K562 (cell line): ENCODE measurements at regions not wholly inside any gene's neighbourhood (a gene's known extent, or its start where the extent isn't known, plus 50 kb on each side); places are given as distances from the start of the nearest gene placed in this dataset.

Source experiments
- ATAC-seq: fragments of 200-7000 bp; cut with Tn5 transposase; 3 replicates; pipeline ENCODE4 v1.9.1; 2020; ENCODE audit warnings: moderate library complexity
- BruUV-seq: library from RNA; stranded (reverse); fragments of 400-500 nt; replicated peaks from 2 replicates; lab custom pipeline; 2021; lab: Mats Ljungman, UMichigan
- CTCF ChIA-PET: fragments of 300-600 bp; formaldehyde crosslinking; extraction: SDS; loops from one replicate; lab custom pipeline; 2021; ENCODE audit warnings: low intra/inter-chr PET ratio; lab: Yijun Ruan, JAX
- POLR2A ChIA-PET: fragments of 300-600, 350-650 bp; sonication (Branson Sonifier 250); formaldehyde crosslinking; extraction: SDS; loops from one replicate; lab custom pipeline; 2021; ENCODE audit warnings: antibody characterized with exemption, inconsistent platforms; lab: Yijun Ruan, JAX
- DNase-seq, 4 experiments: peaks; one replicate each; pipeline versions ENCODE4 v3.0.0 to v3.0.0-alpha.2; 2011 to 2018; ENCODE audit warnings: low spot score in 3 of 4, mixed read lengths in 3 of 4; ENCODE audit errors: extremely low read depth in 1 of 4
- FAIRE-seq: peaks from 2 replicates; lab custom pipeline; 2011; peaks lifted over from hg19 to GRCh38; lab: Jason Lieb, UNC
- H2AFZ ChIP-seq: 2 replicates; pipeline ENCODE4 v1.6.0; 2011; ENCODE audit warnings: low read depth, low read length, control low read depth, inconsistent platforms
- H3K27ac ChIP-seq: fragments of 200-600 bp; 3 replicates; pipeline ENCODE4 v1.8.0; 2011; ENCODE audit warnings: low read depth, mild to moderate bottlenecking, control low read depth, inconsistent platforms, low read length, moderate library complexity, mixed read lengths; ENCODE audit errors: extremely low read depth
- H3K27me3 ChIP-seq, 2 experiments: fragments of 300-600 bp in 1 of 2; 2 replicates in 1 of 2; 3 replicates in 1 of 2; pipeline versions ENCODE4 v1.6.0 to v1.8.0; 2011; ENCODE audit warnings: inconsistent platforms in 2 of 2, low read length in 2 of 2, mild to moderate bottlenecking in 1 of 2, mixed read lengths in 1 of 2, moderate library complexity in 1 of 2; ENCODE audit not compliant: control insufficient read depth in 2 of 2, insufficient read depth in 2 of 2
- H3K36me3 ChIP-seq: fragments of 300-600 bp; 3 replicates; pipeline ENCODE4 v1.8.0; 2011; ENCODE audit warnings: mild to moderate bottlenecking, low read length, inconsistent platforms; ENCODE audit not compliant: control insufficient read depth, insufficient read depth
- H3K4me1 ChIP-seq, 2 experiments: fragments of 200-600 bp in 1 of 2; replicated peaks in 1 of 2; 2 replicates in 1 of 2; 3 replicates in 1 of 2; pipeline versions ENCODE4 v1.5.1 to v1.8.0; 2011; ENCODE audit warnings: inconsistent platforms in 2 of 2, low read length in 2 of 2, mild to moderate bottlenecking in 1 of 2, mixed read lengths in 1 of 2, moderate library complexity in 1 of 2; ENCODE audit not compliant: control insufficient read depth in 2 of 2, insufficient read depth in 2 of 2
- H3K4me2 ChIP-seq: 2 replicates; pipeline ENCODE4 v1.6.1; 2011; ENCODE audit warnings: low read length, control low read depth, inconsistent platforms, mixed read lengths; ENCODE audit not compliant: insufficient read depth
- H3K4me3 ChIP-seq: fragments of 200-600 bp; sonication (generic), shearing (Covaris generic); 2 replicates; pipeline ENCODE4 v1.5.1; 2016; ENCODE audit warnings: control low read depth, inconsistent platforms
- H3K79me2 ChIP-seq: fragments of 200-600 bp; 3 replicates; pipeline ENCODE4 v1.8.0; 2011; ENCODE audit warnings: low read length, inconsistent platforms; ENCODE audit not compliant: control insufficient read depth, insufficient read depth
- H3K9ac ChIP-seq, 2 experiments: 2 replicates each; pipeline versions ENCODE4 v1.6.0 to v1.6.1; 2011; ENCODE audit warnings: low read depth in 2 of 2, low read length in 2 of 2, control low read depth in 1 of 2, inconsistent platforms in 1 of 2, mild to moderate bottlenecking in 1 of 2, mixed read lengths in 1 of 2; ENCODE audit not compliant: insufficient read depth in 1 of 2
- H3K9me1 ChIP-seq: one replicate; pipeline ENCODE4 v1.6.0; 2011; ENCODE audit warnings: inconsistent platforms, mild to moderate bottlenecking, low read length, moderate library complexity; ENCODE audit not compliant: control insufficient read depth, insufficient read depth
- H3K9me3 ChIP-seq: replicated peaks from 2 replicates; pipeline ENCODE4 v1.5.1; 2011; ENCODE audit warnings: low read depth, low read length, inconsistent platforms; ENCODE audit not compliant: control insufficient read depth, insufficient read depth
- H4K20me1 ChIP-seq: replicated peaks from 2 replicates; pipeline ENCODE4 v1.6.1; 2011; ENCODE audit warnings: low read length, inconsistent platforms, mixed read lengths; ENCODE audit not compliant: control insufficient read depth, insufficient read depth
- BMI1 ChIP-seq: fragments of 150-350 bp; IDR thresholded peaks from 2 replicates; pipeline ENCODE4 v1.6.1; 2014; ENCODE audit warnings: low read length
- C11orf30 ChIP-seq: fragments of 450-650 bp; IDR thresholded peaks from 2 replicates; pipeline ENCODE4 v1.6.1; 2016; ENCODE audit warnings: low read depth, mild to moderate bottlenecking
- EP300 ChIP-seq: IDR thresholded peaks from 2 replicates; pipeline ENCODE4 v1.6.1; 2012; ENCODE audit warnings: low read length, improper control_type of control experiment
- HEY1 ChIP-seq: fragments of 250-450 bp; sonication (Bioruptor Pico); IDR thresholded peaks from 2 replicates; pipeline ENCODE4 v1.5.0; 2020; ENCODE audit warnings: mild to moderate bottlenecking, moderate library complexity, borderline replicate concordance
- IRF1 ChIP-seq: sonication (generic); formaldehyde crosslinking; IDR thresholded peaks from 2 replicates; pipeline ENCODE4 v1.8.0; 2022; ENCODE audit warnings: missing genetic modification reagents, mild to moderate bottlenecking, borderline replicate concordance
- MBD2 ChIP-seq: sonication (generic); IDR thresholded peaks from 2 replicates; pipeline ENCODE4 v1.6.1; 2016; ENCODE audit warnings: low read depth, borderline replicate concordance
- MEIS2 ChIP-seq: fragments of 450-650 bp; IDR thresholded peaks from 2 replicates; pipeline ENCODE4 v1.6.1; 2014; ENCODE audit warnings: mild to moderate bottlenecking; ENCODE audit not compliant: partially characterized antibody
- MITF ChIP-seq: IDR thresholded peaks from 2 replicates; pipeline ENCODE4 v1.6.1; 2014; ENCODE audit warnings: antibody characterized with exemption
- MYNN ChIP-seq, 2 experiments: sonication (generic); formaldehyde crosslinking in 1 of 2; IDR thresholded peaks; 2 replicates each; pipeline versions ENCODE4 v1.5.0 to v1.6.1; 2016 to 2020; ENCODE audit warnings: antibody characterized with exemption in 1 of 2, missing genetic modification reagents in 1 of 2
- NRF1 ChIP-seq, 2 experiments: fragments of 450-650 bp; IDR thresholded peaks in 1 of 2; conservative IDR thresholded peaks in 1 of 2; 2 replicates each; pipeline ENCODE4 v1.6.1; 2014; ENCODE audit warnings: mild to moderate bottlenecking in 2 of 2
- RBM15 ChIP-seq: fragments of 200-400 bp; formaldehyde crosslinking; IDR thresholded peaks from 2 replicates; pipeline ENCODE4 v1.6.1; 2018; ENCODE audit warnings: mild to moderate bottlenecking, low read length, moderate library complexity; ENCODE audit not compliant: insufficient read depth
- SETDB1 ChIP-seq: IDR thresholded peaks from one replicate; pipeline ENCODE4 v1.6.1; 2012; ENCODE audit warnings: low read length, control low read depth, inconsistent platforms
- TCF7 ChIP-seq: sonication (generic); IDR thresholded peaks from 2 replicates; pipeline ENCODE4 v1.6.1; 2016; ENCODE audit warnings: antibody characterized with exemption, borderline replicate concordance
- ZNF12 ChIP-seq: sonication (generic); formaldehyde crosslinking; IDR thresholded peaks from 2 replicates; pipeline ENCODE4 v1.4.0; 2020; ENCODE audit warnings: mild to moderate bottlenecking, missing genetic modification reagents
- ZNF280B ChIP-seq: fragments of 250-450 bp; sonication (Bioruptor Pico); IDR thresholded peaks from 2 replicates; pipeline ENCODE4 v1.5.1; 2021; ENCODE audit warnings: mild to moderate bottlenecking
- ZNF511 ChIP-seq: sonication (generic); formaldehyde crosslinking; IDR thresholded peaks from 2 replicates; pipeline ENCODE4 v1.8.0; 2022; ENCODE audit warnings: mild to moderate bottlenecking, missing genetic modification reagents
- ZNF699 ChIP-seq: fragments of 250-450 bp; sonication (Bioruptor Pico); IDR thresholded peaks from 2 replicates; pipeline ENCODE4 v1.8.0; 2021; ENCODE audit warnings: mild to moderate bottlenecking, moderate library complexity; ENCODE audit not compliant: insufficient replicate concordance
- ZNF780A ChIP-seq: fragments of 250-450 bp; sonication (Bioruptor Pico); IDR thresholded peaks from 2 replicates; pipeline ENCODE4 v1.5.0; 2021; ENCODE audit warnings: mild to moderate bottlenecking
- WGBS: fragments of 100-300 bp; shearing (Covaris generic); methylation state at CpG from one replicate; pipeline ENCODE4 v1.1.6; 2016; ENCODE audit warnings: low coverage, mixed read lengths; ENCODE audit not compliant: insufficient coverage; ENCODE audit errors: missing lambda C conversion rate; 5-methylcytosine and 5-hydroxymethylcytosine counted together
- in situ Hi-C: fragments of 300-500 bp; cut with MboI; formaldehyde crosslinking; loops from 4 replicates; pipeline ENCODE4 v1.15.0; 2018; ENCODE audit warnings: inconsistent platforms, mixed read lengths
- intact Hi-C: fragments of 100-400 bp; cut with micrococcal nuclease; formaldehyde crosslinking; loops from 2 replicates; pipeline ENCODE4 v1.14.2; 2022

- no peaks in the 10 kb centered on the region for H3K9me3 ChIP-seq
- peaks cover 15 to 28% of the 10 kb centered on the region in 2 experiments for H3K27me3 ChIP-seq
- DNase-seq (no peak), ATAC-seq (no peak), FAIRE-seq (no peak)
- in situ Hi-C loops: no loop called here
- CTCF ChIA-PET: no interaction called here
- H3K9ac ChIP-seq: no peak overlapping the region
- H3K4me2 ChIP-seq: no peak overlapping the region
- WGBS: 0% methylated on average over 3 of the region's 7 CpGs
- H3K36me3 ChIP-seq: no peaks in the 10 kb centered on the region
- no peaks in the 10 kb centered on the region for H3K9me1 ChIP-seq
- H4K20me1 ChIP-seq: no peaks in the 10 kb centered on the region
- POLR2A ChIA-PET: interaction anchor here (0.6 kb wide), 1 partner anchor 172 kb away, joined by 3 read pairs; no protein-coding TSS in a partner anchor
- TF ChIP-seq ZNF12 (CRISPR knock-in tag): no peak
- TF ChIP-seq MYNN (IDR thresholded peaks at IDR 0.05): no peak
- TF ChIP-seq MYNN (CRISPR knock-in tag; IDR thresholded peaks at IDR 0.05): no peak
- TF ChIP-seq MITF: no peak
- no peak for TF ChIP-seq IRF1 (CRISPR knock-in tag)
- no peak for TF ChIP-seq MBD2
- no peak for TF ChIP-seq ZNF280B (CRISPR knock-in tag)
- TF ChIP-seq HEY1: no peak
- TF ChIP-seq ZNF780A (CRISPR knock-in tag): no peak
- no peak for TF ChIP-seq RBM15
- TF ChIP-seq MEIS2: no peak
- no peak for TF ChIP-seq SETDB1
- no peak for TF ChIP-seq BMI1
- TF ChIP-seq C11orf30: no peak
- TF ChIP-seq NRF1 (conservative IDR thresholded peaks at IDR 0.05 in 1 of 2, IDR thresholded peaks at IDR 0.05 in 1 of 2): no peak
- TF ChIP-seq EP300: no peak
- TF ChIP-seq ZNF511 (CRISPR knock-in tag): no peak
- TF ChIP-seq TCF7: no peak
- no peak for TF ChIP-seq ZNF699 (CRISPR knock-in tag)
- no peak overlapping the region for H3K27ac ChIP-seq
- no peak overlapping the region for H2AFZ ChIP-seq
- no peaks in the 10 kb centered on the region for H3K79me2 ChIP-seq
- no TSS peak for BruUV-seq
- peaks cover 0 to 17% of the 10 kb centered on the region in 2 experiments; a peak in 2 of 5 replicates for H3K4me1 ChIP-seq
- no peak overlapping the region for H3K4me3 ChIP-seq
- intact Hi-C loops: no loop called here
Measured at GRCh38 chr10:100652406-100653135, 92.8 kb upstream of the PAX2 start.
